ENCODE measurements at regions not wholly inside any gene's neighbourhood (a gene's known extent, or its start where the extent isn't known, plus 50 kb on each side); places are given as distances from the start of the nearest gene placed in this dataset. TPM values are rescaled to one million over a fixed set of nuclear protein-coding genes. Genes with fewer than 3 reads are reported as not detected.

DNA sequence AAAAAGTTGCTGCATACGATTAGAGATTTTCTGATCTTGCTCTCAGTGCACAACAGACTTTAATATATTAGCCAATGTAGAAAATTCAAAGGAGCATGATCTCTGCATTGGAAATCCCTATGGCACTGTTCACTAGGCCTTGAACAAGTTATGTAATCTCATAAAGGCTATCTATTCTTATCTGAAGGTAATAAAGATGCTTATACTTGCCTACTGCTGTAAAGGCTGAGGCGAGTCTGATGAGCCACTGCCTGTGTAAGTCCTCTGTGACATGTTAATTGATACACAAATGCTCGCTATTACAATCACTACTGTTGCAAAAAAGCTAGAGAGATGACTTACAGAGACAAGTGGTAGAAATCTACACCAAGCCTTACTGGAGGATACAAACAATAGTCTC lies 207.4 kb downstream of the EPHA4 start:
- Histone ChIP-seq H3K36me3 (ENCODE audit: low read depth, low read length) (no peaks in the 10 kb centered on the region), H3K4me1 (ENCODE audit: insufficient read depth, low read length) (no peaks in the 10 kb centered on the region), H3K9me3 (ENCODE audit: low read length) (no peaks in the 10 kb centered on the region), H3K79me2 (ENCODE audit: low read length) (no peaks in the 10 kb centered on the region), H4K20me1 (ENCODE audit: low read length) (no peaks in the 10 kb centered on the region), H3F3A (ENCODE audit: low read length, unreplicated experiment) (no peaks in the 10 kb centered on the region), H2AFZ (ENCODE audit: low read length) (no peak overlapping the region), H3K27ac (ENCODE audit: low read length) (no peak overlapping the region), H3K9ac (ENCODE audit: low read length) (no peak overlapping the region), H3K4me3 (ENCODE audit: low read length) (no peak overlapping the region), H3K27me3 (ENCODE audit: low read length) (peaks cover 9% of the 10 kb centered on the region), H3K4me2 (ENCODE audit: low read length) (no peak overlapping the region), H3K9me2 (replicated peaks; ENCODE audit: low read length) (no peaks in the 10 kb centered on the region)
- intact Hi-C loops (cut with micrococcal nuclease), result no loop called here
- TF ChIP-seq, protein P1, sequence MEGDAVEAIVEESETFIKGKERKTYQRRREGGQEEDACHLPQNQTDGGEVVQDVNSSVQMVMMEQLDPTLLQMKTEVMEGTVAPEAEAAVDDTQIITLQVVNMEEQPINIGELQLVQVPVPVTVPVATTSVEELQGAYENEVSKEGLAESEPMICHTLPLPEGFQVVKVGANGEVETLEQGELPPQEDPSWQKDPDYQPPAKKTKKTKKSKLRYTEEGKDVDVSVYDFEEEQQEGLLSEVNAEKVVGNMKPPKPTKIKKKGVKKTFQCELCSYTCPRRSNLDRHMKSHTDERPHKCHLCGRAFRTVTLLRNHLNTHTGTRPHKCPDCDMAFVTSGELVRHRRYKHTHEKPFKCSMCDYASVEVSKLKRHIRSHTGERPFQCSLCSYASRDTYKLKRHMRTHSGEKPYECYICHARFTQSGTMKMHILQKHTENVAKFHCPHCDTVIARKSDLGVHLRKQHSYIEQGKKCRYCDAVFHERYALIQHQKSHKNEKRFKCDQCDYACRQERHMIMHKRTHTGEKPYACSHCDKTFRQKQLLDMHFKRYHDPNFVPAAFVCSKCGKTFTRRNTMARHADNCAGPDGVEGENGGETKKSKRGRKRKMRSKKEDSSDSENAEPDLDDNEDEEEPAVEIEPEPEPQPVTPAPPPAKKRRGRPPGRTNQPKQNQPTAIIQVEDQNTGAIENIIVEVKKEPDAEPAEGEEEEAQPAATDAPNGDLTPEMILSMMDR (conservative IDR thresholded peaks at IDR 0.05; ENCODE audit: low read depth, low read length), result no peak
- no peak for TF ChIP-seq EZH2 (IDR thresholded peaks at IDR 0.05; ENCODE audit: low read length, unreplicated experiment)
- DNase-seq (no peak), ATAC-seq (no peak)
- ChIA-PET CTCF (no interaction called here), POLR2A (ENCODE audit: unreplicated experiment) (no interaction called here)
- no TSS peak for BruUV-seq (replicated peaks)

Small RNA genes lying in the stretch of these regions (microRNA-seq; reads per million reads assigned to microRNA genes)
- not detected for gene MIR4268 (ENCODE audit: unreplicated experiment)
